Embryonic facial prominence (tissue), 1 donor: ENCODE measurements at regions not wholly inside any gene's neighbourhood (a gene's known extent, or its start where the extent isn't known, plus 50 kb on each side); places are given as distances from the start of the nearest gene placed in this dataset.

ENCODE experiments used
- DNase-seq: peaks from one replicate; pipeline ENCODE4 v3.0.0-alpha.2; 2016; ENCODE audit errors: extremely low spot score

DNA sequence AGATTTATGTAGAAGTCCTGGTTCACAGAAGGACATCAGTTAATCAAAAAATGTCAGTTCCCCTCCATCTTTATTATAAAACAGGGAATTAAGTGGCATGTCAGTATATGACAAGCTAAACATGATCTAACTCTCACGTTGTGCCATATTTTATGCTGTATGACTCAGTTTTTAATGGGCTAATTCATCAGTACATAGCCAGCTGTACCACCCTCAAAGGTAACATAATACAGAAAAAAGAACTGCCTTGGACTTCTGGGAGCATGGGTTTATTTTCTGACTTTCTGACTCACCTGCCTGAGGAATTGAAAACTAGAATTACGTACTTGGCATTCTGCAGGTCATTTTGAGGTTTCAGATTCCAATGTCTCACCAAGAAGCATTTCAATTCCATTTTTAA lies 135.7 kb downstream of the CMPK2 start:
- no peak for DNase-seq

GRCh38 chr2:6730649-6731532 lies 134.8 kb downstream of the CMPK2 start:
- no peak for DNase-seq

DNA sequence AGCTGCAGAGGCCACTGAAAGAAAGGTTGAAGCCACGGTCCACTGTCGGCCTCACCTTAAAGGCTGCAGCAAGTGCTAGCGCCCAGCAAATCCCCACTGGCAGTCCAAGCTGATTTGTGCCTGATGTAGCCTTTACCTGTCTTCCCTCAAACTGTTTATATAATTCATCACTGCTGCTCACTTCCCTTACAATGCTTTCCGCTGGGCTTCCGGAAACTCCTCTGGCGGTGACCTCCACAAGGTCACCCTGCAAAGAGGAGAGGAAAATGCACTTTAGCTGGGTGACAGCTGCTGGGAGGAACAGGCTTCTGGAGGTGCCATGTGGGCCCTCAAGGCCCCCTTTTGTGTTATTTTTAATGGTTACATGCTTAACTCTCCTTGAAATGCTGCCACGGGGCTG lies 126.2 kb downstream of the CMPK2 start:
- no peak for DNase-seq

DNA sequence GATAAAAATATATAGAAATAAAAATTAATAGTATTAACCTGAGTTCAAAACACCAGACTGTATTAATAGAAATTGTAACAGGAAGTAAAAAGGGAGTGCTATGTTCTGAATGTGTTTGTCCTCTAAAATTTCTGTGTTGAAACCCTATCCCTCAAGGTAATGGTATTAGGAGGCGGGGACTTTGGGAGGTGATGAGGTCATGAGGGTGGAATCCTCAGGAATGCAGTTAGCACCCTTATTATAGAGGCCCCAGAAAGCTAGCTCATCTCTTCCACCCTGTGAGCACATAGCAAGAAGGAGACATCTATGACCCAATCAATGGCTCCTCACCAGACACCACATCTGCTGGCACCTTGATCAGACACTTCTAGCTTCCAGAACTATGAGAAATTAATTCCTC lies 124.5 kb downstream of the CMPK2 start:
- DNase-seq = no peak

GRCh38 chr2:6744038-6744437 lies 121.7 kb downstream of the CMPK2 start:
- no peak for DNase-seq

DNA sequence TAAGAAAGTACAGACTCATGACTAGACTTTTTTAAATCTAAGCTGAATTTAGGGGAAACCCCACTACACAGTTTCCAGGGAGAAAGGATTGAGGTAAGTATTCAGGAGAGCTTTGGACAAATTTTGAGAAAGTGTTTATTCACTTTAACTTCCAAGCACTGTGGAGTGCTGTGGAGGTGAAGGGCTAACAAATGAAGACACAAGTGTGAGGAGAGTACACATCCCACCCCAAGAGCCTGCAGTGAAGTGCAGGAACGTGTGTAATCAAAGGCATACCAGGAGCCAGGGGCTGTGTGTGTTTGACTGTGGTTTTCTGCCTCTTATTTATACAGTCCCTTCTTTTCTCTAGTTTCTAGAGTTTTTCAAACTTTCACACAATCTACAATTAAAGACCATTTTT lies 118.3 kb downstream of the CMPK2 start:
- DNase-seq = no peak

DNA sequence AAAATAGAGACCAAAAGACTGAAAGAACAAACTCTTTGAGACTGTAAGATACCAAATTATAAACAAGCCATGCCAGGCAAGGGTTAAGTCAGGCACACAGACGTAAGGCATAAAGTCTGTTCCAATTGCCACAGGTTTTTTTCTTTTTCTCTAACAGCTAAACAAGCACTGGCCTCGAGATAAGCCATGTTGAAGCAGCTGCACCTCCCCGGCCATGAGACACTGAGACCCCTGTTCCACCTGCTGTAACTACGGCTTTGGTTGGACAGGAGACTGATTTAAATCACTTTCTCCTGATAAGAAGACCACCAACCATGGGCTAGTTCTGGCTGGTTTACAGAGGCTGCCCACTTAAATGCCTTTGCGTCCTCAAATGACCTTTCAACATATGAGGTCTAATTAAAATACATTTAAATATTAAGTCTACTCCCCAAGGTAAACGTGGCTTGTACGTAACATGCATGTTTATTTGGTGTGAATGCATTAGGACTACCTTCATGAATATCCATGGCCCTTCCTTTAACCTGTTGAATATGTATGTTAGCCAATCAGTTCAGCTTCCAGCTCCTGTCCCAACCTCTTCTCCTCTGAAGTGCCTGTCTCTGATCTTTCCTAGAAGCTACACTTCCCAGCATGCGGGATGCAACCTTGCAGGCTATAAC lies 117.2 kb downstream of the CMPK2 start:
- no peak for DNase-seq

DNA sequence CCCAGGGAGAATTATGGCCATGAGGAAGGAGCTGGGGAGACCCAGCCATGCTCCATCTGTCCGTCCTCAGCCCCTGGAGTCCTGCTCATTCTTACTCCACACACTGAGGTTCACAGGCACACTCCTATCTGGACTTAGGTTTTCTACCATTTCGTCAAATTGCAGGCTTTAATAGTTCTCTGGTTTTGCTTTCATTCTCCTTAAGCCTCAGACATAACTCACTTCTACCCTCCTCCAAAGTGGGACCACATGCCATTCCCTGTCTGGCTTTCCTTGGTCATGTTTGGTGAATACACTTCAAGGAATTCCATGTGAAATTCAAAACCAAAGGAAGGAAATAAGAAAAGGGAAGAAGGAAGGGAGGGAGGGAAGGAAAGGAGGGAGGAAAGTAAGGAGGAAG lies 115.7 kb downstream of the CMPK2 start:
- no peak for DNase-seq

- DNase-seq = no peak
These were observed 115.1 kb downstream of the CMPK2 start for GRCh38 chr2:6750411-6751158.

DNA sequence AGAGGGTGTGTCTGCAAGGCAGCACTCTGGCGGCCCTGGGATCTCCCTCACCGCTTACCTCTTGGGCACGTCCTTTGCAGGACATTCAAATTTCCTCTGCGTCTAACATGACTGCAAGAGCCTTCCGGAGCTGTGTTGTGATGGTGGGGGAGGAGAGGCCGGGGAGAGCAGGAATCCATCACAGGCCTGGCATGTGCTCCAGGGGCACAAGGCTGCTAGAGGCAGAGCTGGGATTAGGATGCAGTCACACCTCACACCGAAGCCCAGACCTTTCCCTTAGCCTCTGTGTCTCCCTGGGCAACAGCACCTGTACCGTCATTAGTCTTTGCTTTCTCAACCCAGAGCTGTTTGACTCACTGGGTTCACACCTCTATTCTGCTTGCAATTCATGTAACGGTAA lies 111.3 kb downstream of the CMPK2 start:
- no peak for DNase-seq

DNA sequence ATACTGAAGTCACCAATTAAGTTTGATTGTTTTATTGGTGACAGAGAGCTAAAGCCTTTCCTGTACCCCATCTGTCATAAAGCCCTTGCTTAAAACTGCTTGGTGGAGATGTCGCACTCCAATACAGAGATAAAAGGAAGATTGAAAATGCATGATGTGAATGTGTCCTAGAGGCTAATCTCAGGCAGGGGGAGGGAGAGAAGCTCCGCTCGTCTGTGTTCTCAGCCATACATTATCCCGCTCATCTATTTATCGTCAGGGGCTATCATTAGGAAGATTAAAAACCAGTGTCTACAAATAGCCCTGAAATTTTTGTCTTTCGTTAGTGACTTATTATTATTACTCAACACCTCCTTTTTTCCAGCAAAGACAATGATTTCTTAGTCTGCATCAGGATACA lies 110.3 kb downstream of the CMPK2 start:
- DNase-seq = no peak

- DNase-seq = no peak
These were observed 108.5 kb downstream of the CMPK2 start for GRCh38 chr2:6757215-6757614.

GRCh38 chr2:6759689-6760088 lies 106.0 kb downstream of the CMPK2 start:
- DNase-seq = no peak

- DNase-seq = no peak
These were observed 105.6 kb downstream of the CMPK2 start for GRCh38 chr2:6760132-6760531.

DNA sequence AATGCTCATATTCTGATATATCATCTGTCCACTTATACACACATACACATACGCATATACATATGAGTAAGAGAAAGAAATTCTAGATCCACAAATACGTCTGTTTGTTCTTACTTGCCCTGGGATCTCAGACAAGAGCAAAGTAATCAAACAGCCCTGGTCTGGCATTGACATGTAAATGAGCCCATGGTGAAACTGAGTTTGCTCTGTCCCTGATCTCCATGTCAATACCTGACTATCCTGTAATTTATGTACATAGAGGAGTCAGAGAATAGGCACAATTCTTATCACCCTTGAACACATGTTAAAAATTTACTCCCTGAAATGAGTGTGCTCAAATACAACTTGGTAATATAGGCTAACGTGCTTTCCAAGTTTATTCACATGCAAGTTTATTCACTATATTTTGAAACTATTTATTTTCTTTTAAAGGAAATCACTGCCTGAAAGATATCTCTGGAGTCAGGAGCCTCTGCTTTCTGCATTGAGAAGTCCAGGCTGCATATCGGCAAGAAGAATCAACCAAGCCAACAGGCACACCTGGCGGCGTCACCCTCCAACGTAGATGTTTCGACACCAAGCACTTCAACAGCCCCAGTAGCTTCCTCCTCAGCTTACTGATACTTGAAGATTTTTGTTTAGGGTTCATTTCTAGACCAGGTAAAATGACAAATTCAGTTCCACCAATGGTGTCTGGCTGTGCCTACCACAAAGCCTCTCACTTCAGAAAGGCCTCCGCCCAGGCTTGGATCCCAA lies 100.6 kb downstream of the CMPK2 start:
- no peak for DNase-seq

DNA sequence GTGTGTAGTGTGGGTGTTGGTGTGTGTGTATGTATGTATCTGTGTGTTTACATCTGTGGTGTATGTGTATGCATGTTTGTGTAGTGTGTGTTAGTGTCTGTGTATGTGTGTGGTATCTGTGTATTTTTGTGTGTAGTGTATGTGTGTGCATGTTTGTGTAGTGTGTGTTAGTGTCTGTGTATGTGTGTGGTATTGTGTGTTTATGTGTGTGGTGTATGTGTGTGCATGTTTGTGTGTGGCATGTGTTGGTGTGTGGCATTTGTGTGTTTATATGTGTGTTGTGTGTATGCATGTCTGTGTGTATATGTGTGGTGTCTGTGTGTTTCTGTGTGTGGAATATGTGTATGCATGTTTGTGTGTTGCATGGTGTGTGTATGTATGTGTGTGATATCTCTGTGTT lies 96.4 kb downstream of the CMPK2 start:
- no peak for DNase-seq

DNA sequence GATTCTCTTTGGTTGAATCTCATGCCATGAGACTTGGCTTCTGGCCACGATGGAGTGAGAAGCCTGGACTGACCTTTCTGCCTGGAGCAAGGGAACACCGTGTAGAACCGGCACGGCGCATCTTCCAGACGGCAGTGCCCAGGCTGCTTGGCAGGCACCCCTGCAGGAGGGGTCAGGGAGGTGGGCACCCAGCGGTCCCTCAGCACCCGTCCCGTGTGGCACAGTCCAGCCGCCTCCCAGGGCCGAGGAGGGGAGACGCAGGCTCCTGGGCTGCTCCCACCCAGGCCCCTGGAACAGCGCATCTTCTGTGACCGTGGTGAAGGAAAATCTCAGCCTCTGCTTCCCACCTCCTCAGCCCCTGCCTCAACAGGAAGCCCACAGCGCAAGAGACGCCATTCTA lies 95.7 kb downstream of the CMPK2 start:
- DNase-seq = no peak

DNA sequence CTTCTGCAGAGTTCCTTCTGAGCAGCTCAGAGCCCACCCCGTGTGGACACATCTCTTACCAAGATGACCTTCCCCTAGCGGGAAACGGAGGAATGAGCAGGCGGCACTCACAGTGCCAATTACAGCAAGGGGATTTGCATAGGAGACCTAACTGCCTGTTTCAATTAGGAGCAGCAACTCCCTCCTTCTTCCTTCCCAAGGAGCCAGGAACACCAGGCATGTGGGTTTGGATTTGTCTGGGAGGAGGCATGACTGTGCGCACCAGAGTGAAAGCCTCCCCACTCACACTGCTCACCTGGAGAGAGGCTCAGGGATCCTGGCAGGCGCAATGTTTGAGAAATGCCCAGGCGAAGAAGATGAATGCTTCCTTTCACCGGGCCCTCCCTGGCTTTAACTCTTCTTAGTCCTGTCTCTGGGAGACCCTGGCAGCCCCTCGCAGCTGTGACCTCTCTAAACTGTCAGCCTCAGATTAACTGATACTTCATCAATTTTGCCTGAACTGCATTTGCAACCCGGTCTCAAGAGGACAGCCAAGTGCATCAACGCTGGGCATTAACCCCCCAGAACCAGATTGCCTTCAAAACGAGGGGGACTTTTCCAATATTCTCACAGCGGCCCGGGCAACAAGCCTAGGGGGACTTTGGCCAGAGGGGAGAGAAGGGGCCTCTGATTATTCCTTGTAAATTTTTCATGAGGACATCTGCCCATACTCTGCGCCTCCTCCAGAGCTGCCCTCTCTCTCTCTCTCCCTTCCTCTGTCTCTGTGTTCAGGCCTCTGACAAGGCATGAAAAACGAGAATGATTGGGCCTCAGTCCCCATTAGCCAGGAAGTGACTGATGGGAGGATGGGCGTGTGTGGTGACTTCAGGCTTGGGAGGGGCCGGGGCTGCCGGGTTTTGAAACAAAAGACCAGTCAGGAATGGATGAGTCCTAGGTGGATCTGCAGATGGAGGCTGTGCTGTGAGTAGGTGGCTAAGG lies 93.8 kb downstream of the CMPK2 start:
- no peak for DNase-seq

DNA sequence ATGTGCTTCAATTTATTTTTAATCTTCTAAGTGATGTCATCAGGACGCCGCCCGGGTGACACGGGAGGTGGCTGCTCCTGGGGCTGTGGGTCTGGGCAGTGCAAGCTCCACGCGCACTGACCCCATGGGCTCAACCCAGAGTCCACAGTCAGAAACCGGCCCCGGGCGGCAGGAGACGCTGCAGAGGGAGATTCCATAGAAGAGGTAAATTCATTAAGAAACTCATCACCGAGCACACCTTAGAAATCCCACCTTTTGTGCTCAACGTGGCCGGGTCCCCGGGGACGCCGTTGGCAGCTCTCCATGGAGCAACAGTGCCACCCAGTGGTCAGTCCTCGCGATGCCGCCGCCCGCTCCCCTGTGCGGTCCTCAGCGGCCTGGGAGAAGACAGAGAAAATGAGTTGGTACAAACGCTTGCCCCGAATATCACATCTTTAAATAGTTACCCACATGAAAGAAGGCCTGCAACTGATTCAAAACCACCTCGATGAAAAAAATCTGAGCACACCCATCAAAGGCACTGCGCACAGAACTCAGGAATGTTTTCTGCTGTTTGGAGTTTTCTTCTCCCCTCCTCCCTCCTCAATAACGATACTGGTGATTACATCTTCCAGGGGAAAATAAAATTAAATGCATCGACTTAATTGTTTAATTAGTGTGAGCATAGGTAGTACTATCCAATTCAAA lies 92.6 kb downstream of the CMPK2 start:
- peak; percentile 55 for DNase-seq

- no peak for DNase-seq
These were observed 92.0 kb downstream of the CMPK2 start for GRCh38 chr2:6773694-6774044.
